SK-N-SH (cell line): ENCODE measurements at regions not wholly inside any gene's neighbourhood (a gene's known extent, or its start where the extent isn't known, plus 50 kb on each side); places are given as distances from the start of the nearest gene placed in this dataset.

ENCODE experiments used
- EP300 ChIP-seq, 2 experiments: IDR thresholded peaks; 2 replicates each; pipeline versions ENCODE4 v1.4.0 to v1.6.1; 2012; ENCODE audit warnings: borderline replicate concordance in 1 of 2, low read depth in 1 of 2, low read length in 1 of 2
- FOXM1 ChIP-seq: IDR thresholded peaks from 2 replicates; pipeline ENCODE4 v1.4.0; 2012; ENCODE audit warnings: low read depth, mild to moderate bottlenecking
- GABPA ChIP-seq: IDR thresholded peaks from 2 replicates; pipeline ENCODE4 v1.4.0; 2012; ENCODE audit warnings: low read depth, mild to moderate bottlenecking
- POLR2AphosphoS5 ChIP-seq: IDR thresholded peaks from 2 replicates; pipeline ENCODE4 v1.6.1; 2012; ENCODE audit warnings: low read depth, low read length
- RAD21 ChIP-seq: IDR thresholded peaks from 2 replicates; pipeline ENCODE4 v1.6.1; 2012; ENCODE audit warnings: mild to moderate bottlenecking, low read length
- RCOR1 ChIP-seq: fragments of 150-350 bp; IDR thresholded peaks from 2 replicates; pipeline ENCODE4 v1.6.1; 2017; ENCODE audit warnings: antibody characterized with exemption, low read length
- RFX5 ChIP-seq: IDR thresholded peaks from 2 replicates; pipeline ENCODE4 v1.6.1; 2012; ENCODE audit warnings: mild to moderate bottlenecking, improper control_type of control experiment, low read length
- TEAD4 ChIP-seq: IDR thresholded peaks from 2 replicates; pipeline ENCODE4 v1.4.0; 2012; ENCODE audit warnings: mild to moderate bottlenecking, borderline replicate concordance; ENCODE audit not compliant: insufficient read depth
- ZBTB33 ChIP-seq: IDR thresholded peaks from 2 replicates; pipeline ENCODE4 v1.4.0; 2012; ENCODE audit warnings: low read depth, borderline replicate concordance
- TF ChIP-seq, protein P1 (sequence below): fragments of 200-600 bp; sonication (generic); IDR thresholded peaks from 2 replicates; pipeline ENCODE4 v1.6.1; 2017; ENCODE audit warnings: antibody characterized with exemption, mild to moderate bottlenecking, moderate library complexity
- TF ChIP-seq, protein P2 (sequence below): IDR thresholded peaks from 2 replicates; pipeline ENCODE4 v1.6.1; 2012; ENCODE audit warnings: mild to moderate bottlenecking, low read depth, low read length, moderate library complexity

DNA sequence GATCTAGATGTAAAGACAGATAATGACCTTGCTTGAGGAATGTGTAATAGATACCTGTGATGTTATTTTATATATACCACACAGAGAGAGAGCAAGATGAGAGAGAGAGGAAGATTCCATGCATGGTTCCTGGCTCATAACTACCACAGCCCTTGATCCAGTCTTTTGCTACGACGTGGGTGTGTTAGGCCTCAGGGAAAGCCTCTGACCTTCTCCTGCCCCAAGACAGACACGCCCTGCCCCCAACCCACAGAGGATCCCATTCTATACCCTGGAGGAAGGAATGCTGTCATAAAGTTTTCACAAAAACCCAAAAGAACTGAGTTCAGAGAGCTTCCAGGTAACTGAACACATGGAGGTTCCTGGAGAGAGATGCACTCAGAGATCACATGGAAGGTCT lies 193.1 kb downstream of the ZEB2 start:
- TF ChIP-seq GABPA (no peak), FOXM1 (no peak), TEAD4 (no peak), ZBTB33 (no peak), EP300 (IDR thresholded peaks at IDR 0.05; ENCODE audit: borderline replicate concordance in 1 of 2, low read depth in 1 of 2, low read length in 1 of 2) (no peak), RCOR1 (no peak), POLR2AphosphoS5 (no peak), RAD21 (no peak), RFX5 (no peak)
- TF ChIP-seq, protein P1, sequence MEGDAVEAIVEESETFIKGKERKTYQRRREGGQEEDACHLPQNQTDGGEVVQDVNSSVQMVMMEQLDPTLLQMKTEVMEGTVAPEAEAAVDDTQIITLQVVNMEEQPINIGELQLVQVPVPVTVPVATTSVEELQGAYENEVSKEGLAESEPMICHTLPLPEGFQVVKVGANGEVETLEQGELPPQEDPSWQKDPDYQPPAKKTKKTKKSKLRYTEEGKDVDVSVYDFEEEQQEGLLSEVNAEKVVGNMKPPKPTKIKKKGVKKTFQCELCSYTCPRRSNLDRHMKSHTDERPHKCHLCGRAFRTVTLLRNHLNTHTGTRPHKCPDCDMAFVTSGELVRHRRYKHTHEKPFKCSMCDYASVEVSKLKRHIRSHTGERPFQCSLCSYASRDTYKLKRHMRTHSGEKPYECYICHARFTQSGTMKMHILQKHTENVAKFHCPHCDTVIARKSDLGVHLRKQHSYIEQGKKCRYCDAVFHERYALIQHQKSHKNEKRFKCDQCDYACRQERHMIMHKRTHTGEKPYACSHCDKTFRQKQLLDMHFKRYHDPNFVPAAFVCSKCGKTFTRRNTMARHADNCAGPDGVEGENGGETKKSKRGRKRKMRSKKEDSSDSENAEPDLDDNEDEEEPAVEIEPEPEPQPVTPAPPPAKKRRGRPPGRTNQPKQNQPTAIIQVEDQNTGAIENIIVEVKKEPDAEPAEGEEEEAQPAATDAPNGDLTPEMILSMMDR = no peak
- TF ChIP-seq, protein P2, sequence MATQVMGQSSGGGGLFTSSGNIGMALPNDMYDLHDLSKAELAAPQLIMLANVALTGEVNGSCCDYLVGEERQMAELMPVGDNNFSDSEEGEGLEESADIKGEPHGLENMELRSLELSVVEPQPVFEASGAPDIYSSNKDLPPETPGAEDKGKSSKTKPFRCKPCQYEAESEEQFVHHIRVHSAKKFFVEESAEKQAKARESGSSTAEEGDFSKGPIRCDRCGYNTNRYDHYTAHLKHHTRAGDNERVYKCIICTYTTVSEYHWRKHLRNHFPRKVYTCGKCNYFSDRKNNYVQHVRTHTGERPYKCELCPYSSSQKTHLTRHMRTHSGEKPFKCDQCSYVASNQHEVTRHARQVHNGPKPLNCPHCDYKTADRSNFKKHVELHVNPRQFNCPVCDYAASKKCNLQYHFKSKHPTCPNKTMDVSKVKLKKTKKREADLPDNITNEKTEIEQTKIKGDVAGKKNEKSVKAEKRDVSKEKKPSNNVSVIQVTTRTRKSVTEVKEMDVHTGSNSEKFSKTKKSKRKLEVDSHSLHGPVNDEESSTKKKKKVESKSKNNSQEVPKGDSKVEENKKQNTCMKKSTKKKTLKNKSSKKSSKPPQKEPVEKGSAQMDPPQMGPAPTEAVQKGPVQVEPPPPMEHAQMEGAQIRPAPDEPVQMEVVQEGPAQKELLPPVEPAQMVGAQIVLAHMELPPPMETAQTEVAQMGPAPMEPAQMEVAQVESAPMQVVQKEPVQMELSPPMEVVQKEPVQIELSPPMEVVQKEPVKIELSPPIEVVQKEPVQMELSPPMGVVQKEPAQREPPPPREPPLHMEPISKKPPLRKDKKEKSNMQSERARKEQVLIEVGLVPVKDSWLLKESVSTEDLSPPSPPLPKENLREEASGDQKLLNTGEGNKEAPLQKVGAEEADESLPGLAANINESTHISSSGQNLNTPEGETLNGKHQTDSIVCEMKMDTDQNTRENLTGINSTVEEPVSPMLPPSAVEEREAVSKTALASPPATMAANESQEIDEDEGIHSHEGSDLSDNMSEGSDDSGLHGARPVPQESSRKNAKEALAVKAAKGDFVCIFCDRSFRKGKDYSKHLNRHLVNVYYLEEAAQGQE = no peak
